MM.1S (cell line): ENCODE measurements at regions not wholly inside any gene's neighbourhood (a gene's known extent, or its start where the extent isn't known, plus 50 kb on each side); places are given as distances from the start of the nearest gene placed in this dataset.

Experiments used
- DNase-seq: peaks from one replicate; pipeline ENCODE4 v3.0.0-alpha.2; 2015
- H2AFZ ChIP-seq: fragments of 300-600 bp; sonication (generic); 2 replicates; pipeline ENCODE4 v1.6.0; 2016; ENCODE audit warnings: antibody characterized with exemption, low read length
- H3F3A ChIP-seq: fragments of 300-600 bp; sonication (generic); 2 replicates; pipeline ENCODE4 v1.6.1; 2016; ENCODE audit warnings: mild to moderate bottlenecking, antibody characterized with exemption, low read length, moderate library complexity, mixed read lengths; ENCODE audit not compliant: insufficient read depth
- H3K27ac ChIP-seq: fragments of 300-600 bp; sonication (generic); 2 replicates; pipeline ENCODE4 v1.5.1; 2016; ENCODE audit warnings: mild to moderate bottlenecking, low read length
- H3K27me3 ChIP-seq: fragments of 300-600 bp; sonication (generic); replicated peaks from 2 replicates; pipeline ENCODE4 v1.6.0; 2016; ENCODE audit warnings: low read length; ENCODE audit not compliant: insufficient read depth
- H3K36me3 ChIP-seq: fragments of 300-600 bp; sonication (generic); replicated peaks from 2 replicates; pipeline ENCODE4 v1.6.1; 2016; ENCODE audit warnings: mild to moderate bottlenecking, low read length, mixed read lengths; ENCODE audit not compliant: insufficient read depth
- H3K4me1 ChIP-seq: fragments of 300-600 bp; sonication (generic); 2 replicates; pipeline ENCODE4 v1.6.1; 2016; ENCODE audit warnings: low read length, mixed read lengths
- H3K4me2 ChIP-seq: fragments of 300-600 bp; sonication (generic); 2 replicates; pipeline ENCODE4 v1.6.0; 2016; ENCODE audit warnings: low read depth, low read length
- H3K4me3 ChIP-seq: fragments of 300-600 bp; sonication (generic); 2 replicates; pipeline ENCODE4 v1.5.1; 2016; ENCODE audit warnings: low read length, mixed read lengths
- H3K79me2 ChIP-seq: fragments of 300-600 bp; sonication (generic); 2 replicates; pipeline ENCODE4 v1.6.1; 2016; ENCODE audit warnings: mixed run types, low read length, mixed read lengths
- H3K9ac ChIP-seq: fragments of 300-600 bp; sonication (generic); 2 replicates; pipeline ENCODE4 v1.6.1; 2016; ENCODE audit warnings: low read length, mixed read lengths
- H3K9me2 ChIP-seq: fragments of 300-600 bp; sonication (generic); replicated peaks from 2 replicates; pipeline ENCODE4 v1.6.1; 2016; ENCODE audit warnings: mild to moderate bottlenecking, low read length, mixed read lengths; ENCODE audit not compliant: insufficient read depth
- H3K9me3 ChIP-seq: fragments of 300-600 bp; sonication (generic); replicated peaks from 2 replicates; pipeline ENCODE4 v1.6.1; 2016; ENCODE audit warnings: mild to moderate bottlenecking, low read length, mixed read lengths; ENCODE audit not compliant: insufficient read depth
- H4K20me1 ChIP-seq: fragments of 300-600 bp; sonication (generic); 2 replicates; pipeline ENCODE4 v1.6.1; 2016; ENCODE audit warnings: mild to moderate bottlenecking, low read length, moderate library complexity, mixed read lengths; ENCODE audit not compliant: insufficient read depth
- EZH2 ChIP-seq: fragments of 300-600 bp; sonication (generic); optimal IDR thresholded peaks from 2 replicates; pipeline ENCODE3; 2017; ENCODE audit warnings: low read depth, mild to moderate bottlenecking, antibody characterized with exemption, low read length, mixed read lengths
- EZH2phosphoT487 ChIP-seq: fragments of 300-600 bp; sonication (generic); IDR thresholded peaks from 2 replicates; pipeline ENCODE4 v1.6.1; 2018; ENCODE audit warnings: antibody characterized with exemption, low read length
- TF ChIP-seq, protein P1 (sequence below): fragments of 300-600 bp; sonication (generic); IDR thresholded peaks from 2 replicates; pipeline ENCODE4 v1.5.1; 2016; ENCODE audit warnings: antibody characterized with exemption, low read length, mixed read lengths

DNA sequence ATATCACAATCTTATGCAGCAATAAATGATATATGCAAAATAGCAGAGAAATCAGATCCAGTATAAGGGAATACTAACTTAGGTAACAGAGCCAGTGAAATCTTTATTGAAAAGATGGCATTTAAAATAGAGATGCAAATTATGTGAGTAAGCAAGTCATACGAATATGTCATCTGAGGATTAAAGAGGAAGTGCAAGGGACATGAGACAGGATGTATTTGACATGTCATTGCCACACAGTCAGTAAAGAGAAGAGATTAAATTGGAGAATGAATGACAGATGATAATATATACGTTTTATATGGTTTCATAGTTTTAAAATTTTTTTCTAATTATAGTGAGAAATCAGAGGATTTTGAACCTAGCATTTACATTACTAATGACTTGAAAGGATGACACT is 426.4 kb downstream of the SLITRK5 start:
- DNase-seq = no peak
- Histone ChIP-seq H3K36me3 (no peaks in the 10 kb centered on the region), H3K9me3 (no peaks in the 10 kb centered on the region), H2AFZ (no peak overlapping the region), H3K9ac (no peak overlapping the region), H3K9me2 (no peaks in the 10 kb centered on the region), H3K79me2 (no peaks in the 10 kb centered on the region), H3K27ac (no peak overlapping the region), H3K4me2 (no peak overlapping the region), H3K4me3 (no peak overlapping the region), H3K27me3 (no peaks in the 10 kb centered on the region), H3K4me1 (no peaks in the 10 kb centered on the region), H4K20me1 (no peaks in the 10 kb centered on the region), H3F3A (no peaks in the 10 kb centered on the region)
- TF ChIP-seq, protein P1, sequence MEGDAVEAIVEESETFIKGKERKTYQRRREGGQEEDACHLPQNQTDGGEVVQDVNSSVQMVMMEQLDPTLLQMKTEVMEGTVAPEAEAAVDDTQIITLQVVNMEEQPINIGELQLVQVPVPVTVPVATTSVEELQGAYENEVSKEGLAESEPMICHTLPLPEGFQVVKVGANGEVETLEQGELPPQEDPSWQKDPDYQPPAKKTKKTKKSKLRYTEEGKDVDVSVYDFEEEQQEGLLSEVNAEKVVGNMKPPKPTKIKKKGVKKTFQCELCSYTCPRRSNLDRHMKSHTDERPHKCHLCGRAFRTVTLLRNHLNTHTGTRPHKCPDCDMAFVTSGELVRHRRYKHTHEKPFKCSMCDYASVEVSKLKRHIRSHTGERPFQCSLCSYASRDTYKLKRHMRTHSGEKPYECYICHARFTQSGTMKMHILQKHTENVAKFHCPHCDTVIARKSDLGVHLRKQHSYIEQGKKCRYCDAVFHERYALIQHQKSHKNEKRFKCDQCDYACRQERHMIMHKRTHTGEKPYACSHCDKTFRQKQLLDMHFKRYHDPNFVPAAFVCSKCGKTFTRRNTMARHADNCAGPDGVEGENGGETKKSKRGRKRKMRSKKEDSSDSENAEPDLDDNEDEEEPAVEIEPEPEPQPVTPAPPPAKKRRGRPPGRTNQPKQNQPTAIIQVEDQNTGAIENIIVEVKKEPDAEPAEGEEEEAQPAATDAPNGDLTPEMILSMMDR = no peak

DNA sequence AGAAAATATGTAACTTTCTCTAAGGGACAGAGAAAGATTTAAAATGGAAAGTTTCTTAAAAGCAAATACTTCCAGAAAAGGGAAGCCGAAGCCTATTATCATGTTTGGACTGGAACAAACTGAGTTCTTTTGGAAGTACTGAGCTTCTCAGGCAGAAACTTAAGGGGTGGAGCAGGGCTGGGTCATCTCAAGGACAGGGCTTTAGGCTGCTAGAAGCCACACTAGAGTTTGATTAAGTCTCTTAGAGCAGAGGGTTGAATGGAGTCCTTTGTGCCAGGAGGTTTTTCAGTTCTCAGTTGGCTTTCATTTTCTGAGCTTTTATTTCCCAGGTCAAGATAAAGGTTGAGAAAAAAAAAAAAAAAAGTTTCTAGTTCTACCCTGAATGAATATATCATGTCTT is 432.7 kb downstream of the SLITRK5 start:
- Histone ChIP-seq H3K79me2 (no peaks in the 10 kb centered on the region), H3K9me2 (no peaks in the 10 kb centered on the region), H3K4me1 (no peaks in the 10 kb centered on the region), H4K20me1 (no peaks in the 10 kb centered on the region), H3K4me3 (no peak overlapping the region), H3K36me3 (no peaks in the 10 kb centered on the region), H3K27ac (no peak overlapping the region), H3K27me3 (no peaks in the 10 kb centered on the region), H3K4me2 (no peak overlapping the region; the same call in 1 of the 2 replicates), H3K9me3 (no peaks in the 10 kb centered on the region), H2AFZ (no peak overlapping the region), H3F3A (no peaks in the 10 kb centered on the region), H3K9ac (no peak overlapping the region)
- DNase-seq = peak; percentile 38
- no peak for TF ChIP-seq EZH2phosphoT487
- TF ChIP-seq, protein P1 = no peak
- TF ChIP-seq EZH2 = no peak

DNA sequence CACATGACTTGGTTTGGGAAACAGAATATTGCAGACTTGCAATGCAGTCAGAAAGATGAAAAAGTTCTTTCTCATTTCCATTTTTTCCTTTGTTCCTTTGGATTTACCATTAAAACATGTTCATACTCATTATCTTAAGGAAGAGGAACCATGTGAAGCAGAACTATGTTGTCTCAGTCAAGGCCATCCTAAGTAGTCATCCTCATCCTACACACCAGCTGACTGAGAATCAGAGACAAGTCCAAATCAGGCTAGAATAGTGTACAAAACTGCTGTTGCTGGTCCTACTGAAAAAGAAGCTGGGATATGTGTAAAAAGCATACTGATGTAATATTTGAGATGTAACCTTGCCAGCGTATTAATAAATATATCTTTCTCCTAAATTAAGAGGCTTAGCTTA is 433.4 kb downstream of the SLITRK5 start:
- no peaks in the 10 kb centered on the region for H3F3A ChIP-seq
- H3K4me1 ChIP-seq = no peaks in the 10 kb centered on the region
- no peaks in the 10 kb centered on the region for H3K27me3 ChIP-seq
- no peaks in the 10 kb centered on the region for H4K20me1 ChIP-seq
- no peak overlapping the region for H3K4me2 ChIP-seq
- H3K9me2 ChIP-seq = no peaks in the 10 kb centered on the region
- H3K27ac ChIP-seq = no peak overlapping the region
- TF ChIP-seq EZH2phosphoT487 (no peak), EZH2 (no peak)
- TF ChIP-seq, protein P1 = no peak
- H3K79me2 ChIP-seq = no peaks in the 10 kb centered on the region
- no peaks in the 10 kb centered on the region for H3K9me3 ChIP-seq
- H3K36me3 ChIP-seq = no peaks in the 10 kb centered on the region
- no peak for DNase-seq
- H2AFZ ChIP-seq = no peak overlapping the region
- H3K9ac ChIP-seq = no peak overlapping the region
- H3K4me3 ChIP-seq = no peak overlapping the region

DNA sequence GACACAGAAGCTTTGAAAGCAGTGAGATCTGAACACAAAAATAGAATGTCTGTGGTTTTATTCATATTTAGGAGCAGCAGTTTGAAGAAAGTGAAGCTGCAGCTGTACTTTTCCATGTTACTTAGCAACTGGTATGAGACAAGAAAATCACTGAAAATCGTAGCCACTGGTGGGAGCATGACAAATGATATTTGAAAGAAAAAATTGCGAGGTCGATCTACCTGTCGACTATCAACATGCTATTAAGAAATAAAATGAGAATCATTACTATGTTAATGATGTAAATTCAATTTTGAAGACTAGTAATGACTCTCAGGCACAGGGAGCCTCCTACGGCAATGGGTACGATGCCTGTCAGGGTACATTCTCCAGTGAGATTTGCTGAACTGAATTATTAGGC is 436.4 kb downstream of the SLITRK5 start:
- TF ChIP-seq EZH2 = no peak
- TF ChIP-seq EZH2phosphoT487 = no peak
- TF ChIP-seq, protein P1 = no peak
- H3F3A ChIP-seq = no peaks in the 10 kb centered on the region
- H3K9me3 ChIP-seq = no peaks in the 10 kb centered on the region
- no peaks in the 10 kb centered on the region for H3K4me1 ChIP-seq
- H2AFZ ChIP-seq = no peak overlapping the region
- no peak overlapping the region for H3K4me2 ChIP-seq
- no peaks in the 10 kb centered on the region for H3K36me3 ChIP-seq
- no peaks in the 10 kb centered on the region for H3K79me2 ChIP-seq
- no peak overlapping the region for H3K4me3 ChIP-seq
- no peak overlapping the region for H3K9ac ChIP-seq
- no peaks in the 10 kb centered on the region for H4K20me1 ChIP-seq
- H3K9me2 ChIP-seq = no peaks in the 10 kb centered on the region
- no peak overlapping the region for H3K27ac ChIP-seq
- peak; percentile 42 for DNase-seq
- no peaks in the 10 kb centered on the region for H3K27me3 ChIP-seq
